Ovary (tissue), 3 donors: ENCODE measurements at regions not wholly inside any gene's neighbourhood (a gene's known extent, or its start where the extent isn't known, plus 50 kb on each side); places are given as distances from the start of the nearest gene placed in this dataset.

Source experiments
- CTCF ChIP-seq, 3 donors: fragments of 450-650 bp in 2 of 3; fragments of 200-600 bp in 1 of 3; IDR thresholded peaks; one replicate each; pipeline versions ENCODE4 v1.5.1 to v1.8.0; 2016 to 2022; ENCODE audit warnings: antibody characterized with exemption in 3 of 3, mild to moderate bottlenecking in 1 of 3
- EP300 ChIP-seq: sonication (generic); formaldehyde crosslinking; IDR thresholded peaks from one replicate; pipeline ENCODE4 v1.6.1; 2017; ENCODE audit warnings: antibody characterized with exemption
- POLR2A ChIP-seq: fragments of 450-650 bp; IDR thresholded peaks from one replicate; pipeline ENCODE4 v1.6.1; 2017; ENCODE audit warnings: antibody characterized with exemption, mild to moderate bottlenecking, moderate library complexity
- donor health status: DM: no; HTN: no; CAD: no.

GRCh38 chr15:93372208-93372864 is 283.3 kb upstream of the RGMA start:
- TF ChIP-seq CTCF (IDR thresholded peaks at IDR 0.05) (no peak), POLR2A (no peak), EP300 (no peak)
